GM21825 (cell line): ENCODE measurements at regions not wholly inside any gene's neighbourhood (a gene's known extent, or its start where the extent isn't known, plus 50 kb on each side); places are given as distances from the start of the nearest gene placed in this dataset.
A peak's percentile ranks its signal among the peaks of the same experiment; 100 is the strongest.

Source experiments
- ATAC-seq: cut with Tn5 transposase; IDR thresholded peaks from one replicate; pipeline ENCODE4 v1.9.1; 2021; ENCODE audit warnings: mild to moderate bottlenecking, moderate library complexity; ENCODE audit not compliant: unreplicated experiment

- no peak for ATAC-seq
These were observed 54.2 kb downstream of the TMEM100 start for GRCh38 chr17:55668312-55668920.

- no peak for ATAC-seq
These were observed 55.9 kb downstream of the TMEM100 start for GRCh38 chr17:55666806-55667205.

- peak; percentile 69 for ATAC-seq
These were observed 58.4 kb downstream of the TMEM100 start for GRCh38 chr17:55664287-55664686.

- ATAC-seq, result no peak
These were observed 59.3 kb downstream of the TMEM100 start for GRCh38 chr17:55663400-55663799.

GRCh38 chr17:55661963-55662834 lies 60.5 kb downstream of the TMEM100 start:
- no peak for ATAC-seq

GRCh38 chr17:55661256-55661758 lies 61.4 kb downstream of the TMEM100 start:
- no peak for ATAC-seq

- no peak for ATAC-seq
These were observed 62.3 kb downstream of the TMEM100 start for GRCh38 chr17:55660178-55660886.

GRCh38 chr17:55659661-55660060 lies 63.0 kb downstream of the TMEM100 start:
- no peak for ATAC-seq

GRCh38 chr17:55655777-55656176 lies 66.9 kb downstream of the TMEM100 start:
- no peak for ATAC-seq

- ATAC-seq, result no peak
These were observed 67.8 kb downstream of the TMEM100 start for GRCh38 chr17:55654821-55655220.

- ATAC-seq, result no peak
These were observed 68.6 kb downstream of the TMEM100 start for GRCh38 chr17:55654022-55654421.

- no peak for ATAC-seq
These were observed 69.8 kb downstream of the TMEM100 start for GRCh38 chr17:55652825-55653224.

- ATAC-seq, result no peak
These were observed 70.4 kb downstream of the TMEM100 start for GRCh38 chr17:55652114-55652823.

GRCh38 chr17:55649957-55650597 lies 72.6 kb downstream of the TMEM100 start:
- no peak for ATAC-seq

- no peak for ATAC-seq
These were observed 74.6 kb downstream of the TMEM100 start for GRCh38 chr17:55648086-55648485.

- no peak for ATAC-seq
These were observed 77.3 kb downstream of the TMEM100 start for GRCh38 chr17:55645361-55645760.

GRCh38 chr17:55644346-55644745 lies 78.3 kb downstream of the TMEM100 start:
- no peak for ATAC-seq

- no peak for ATAC-seq
These were observed 79.9 kb downstream of the TMEM100 start for GRCh38 chr17:55642741-55643140.

GRCh38 chr17:55641676-55642081 lies 81.0 kb downstream of the TMEM100 start:
- no peak for ATAC-seq

GRCh38 chr17:55639096-55639495 lies 83.6 kb downstream of the TMEM100 start:
- ATAC-seq, result no peak
